GM12878 (cell line): ENCODE measurements at regions not wholly inside any gene's neighbourhood (a gene's known extent, or its start where the extent isn't known, plus 50 kb on each side); places are given as distances from the start of the nearest gene placed in this dataset.

Experiments
- ATAC-seq: fragments of 200-7000 bp; cut with Tn5 transposase; 3 replicates; pipeline ENCODE4 v1.9.1; 2020; ENCODE audit warnings: mild to moderate bottlenecking, moderate library complexity
- BruUV-seq: library from RNA; stranded (reverse); fragments of 400-500 nt; replicated peaks from 2 replicates; lab custom pipeline; 2021; lab: Mats Ljungman, UMichigan
- CTCF ChIA-PET: fragments of 300-600 bp; sonication (Branson Sonifier 250); formaldehyde crosslinking; extraction: SDS; loops from one replicate; lab custom pipeline; 2021; ENCODE audit warnings: inconsistent platforms; lab: Yijun Ruan, JAX
- POLR2A ChIA-PET: fragments of 350-600 bp; formaldehyde crosslinking; extraction: SDS; loops from one replicate; lab custom pipeline; 2021; ENCODE audit warnings: inconsistent platforms; lab: Charles Lee
- RAD21 ChIA-PET: fragments of 300-600 bp; sonication (Branson Sonifier 250); formaldehyde crosslinking; loops from one replicate; lab custom pipeline; 2023; ENCODE audit warnings: antibody characterized with exemption; ENCODE audit not compliant: unreplicated experiment; lab: Charles Lee
- SMC1A ChIA-PET: fragments of 300-600 bp; sonication (Branson Sonifier 250); formaldehyde crosslinking; loops from one replicate; lab custom pipeline; 2023; ENCODE audit not compliant: unreplicated experiment, uncharacterized antibody; lab: Charles Lee
- DNase-seq: peaks from one replicate; pipeline ENCODE4 v3.0.0-alpha.2; 2011; ENCODE audit warnings: low read depth, low spot score
- FAIRE-seq: peaks from 3 replicates; lab custom pipeline; 2011; peaks lifted over from hg19 to GRCh38; lab: Jason Lieb, UNC
- H2AFZ ChIP-seq: 2 replicates; pipeline ENCODE4 v1.6.0; 2011; ENCODE audit warnings: low read depth, low read length, control low read depth; ENCODE audit not compliant: control insufficient read depth
- H3K27ac ChIP-seq: 2 replicates; pipeline ENCODE4 v1.5.1; 2011; ENCODE audit warnings: control low read depth; ENCODE audit not compliant: control insufficient read depth, insufficient read depth
- H3K27me3 ChIP-seq, 2 experiments: replicated peaks in 1 of 2; 2 replicates each; pipeline versions ENCODE4 v1.6.0 to v1.6.1; 2011; ENCODE audit warnings: low read length in 1 of 2; ENCODE audit not compliant: control insufficient read depth in 2 of 2, insufficient read depth in 2 of 2
- H3K36me3 ChIP-seq, 2 experiments: 2 replicates each; pipeline ENCODE4 v1.5.1; 2011; ENCODE audit warnings: low read length in 1 of 2; ENCODE audit not compliant: control insufficient read depth in 2 of 2, insufficient read depth in 2 of 2
- H3K4me1 ChIP-seq: 2 replicates; pipeline ENCODE4 v1.6.1; 2011; ENCODE audit warnings: mild to moderate bottlenecking, low read length, moderate library complexity, mixed read lengths; ENCODE audit not compliant: control insufficient read depth, insufficient read depth
- H3K4me2 ChIP-seq: 2 replicates; pipeline ENCODE4 v1.6.0; 2011; ENCODE audit warnings: control low read depth; ENCODE audit not compliant: control insufficient read depth, insufficient read depth
- H3K4me3 ChIP-seq: fragments of 200-600 bp; sonication (generic); 2 replicates; pipeline ENCODE4 v1.5.1; 2016
- H3K79me2 ChIP-seq: 2 replicates; pipeline ENCODE4 v1.6.0; 2011; ENCODE audit warnings: low read length; ENCODE audit not compliant: control insufficient read depth, insufficient read depth
- H3K9ac ChIP-seq: 2 replicates; pipeline ENCODE4 v1.8.0; 2011; ENCODE audit warnings: low read length, control low read depth, mixed read lengths; ENCODE audit not compliant: control insufficient read depth, insufficient read depth
- H3K9me3 ChIP-seq: replicated peaks from 3 replicates; pipeline ENCODE4 v1.5.1; 2011; ENCODE audit warnings: mild to moderate bottlenecking, low read length; ENCODE audit not compliant: control insufficient read depth, insufficient read depth
- H4K20me1 ChIP-seq: 2 replicates; pipeline ENCODE4 v1.6.0; 2011; ENCODE audit not compliant: control insufficient read depth, insufficient read depth
- ATF7 ChIP-seq: fragments of 450-650 bp; IDR thresholded peaks from 2 replicates; pipeline ENCODE4 v1.6.1; 2016; ENCODE audit warnings: low read depth, mild to moderate bottlenecking
- BHLHE40 ChIP-seq, 2 experiments: fragments of 450-650 bp in 1 of 2; IDR thresholded peaks; 2 replicates each; pipeline ENCODE4 v1.6.1; 2011 to 2017; ENCODE audit warnings: low read depth in 2 of 2, borderline replicate concordance in 1 of 2, improper control_type of control experiment in 1 of 2, low read length in 1 of 2, mild to moderate bottlenecking in 1 of 2
- EGR1 ChIP-seq, 2 experiments: IDR thresholded peaks; 1 replicate in 1 of 2; 2 replicates in 1 of 2; pipeline ENCODE4 v1.6.1; 2011 to 2012; ENCODE audit warnings: low read depth in 2 of 2, low read length in 2 of 2, borderline replicate concordance in 1 of 2, mild to moderate bottlenecking in 1 of 2, moderate library complexity in 1 of 2
- ELK1 ChIP-seq: IDR thresholded peaks from 2 replicates; pipeline ENCODE4 v1.6.1; 2012; ENCODE audit warnings: low read depth, low read length, improper control_type of control experiment
- FOXM1 ChIP-seq: IDR thresholded peaks from 2 replicates; pipeline ENCODE4 v1.6.1; 2012; ENCODE audit warnings: low read depth, mild to moderate bottlenecking, inconsistent platforms, low read length, moderate library complexity
- JUND ChIP-seq: IDR thresholded peaks from 2 replicates; pipeline ENCODE4 v1.6.1; 2012; ENCODE audit warnings: low read depth, mild to moderate bottlenecking, low read length, improper control_type of control experiment, moderate library complexity
- MAX ChIP-seq: IDR thresholded peaks from 2 replicates; pipeline ENCODE4 v1.6.1; 2012; ENCODE audit warnings: low read depth, low read length, improper control_type of control experiment
- PRDM15 ChIP-seq: fragments of 450-650 bp; formaldehyde crosslinking; IDR thresholded peaks from 2 replicates; pipeline ENCODE4 v1.4.0; 2020; ENCODE audit warnings: mild to moderate bottlenecking, moderate library complexity
- SMC3 ChIP-seq: IDR thresholded peaks from 2 replicates; pipeline ENCODE4 v1.6.1; 2011; ENCODE audit warnings: low read length, improper control_type of control experiment, borderline replicate concordance
- ZSCAN29 ChIP-seq: fragments of 450-650 bp; IDR thresholded peaks from 2 replicates; pipeline ENCODE4 v1.6.1; 2017; ENCODE audit warnings: mild to moderate bottlenecking, moderate library complexity
- ZZZ3 ChIP-seq: IDR thresholded peaks from 2 replicates; pipeline ENCODE4 v1.6.1; 2011; ENCODE audit warnings: low read depth; ENCODE audit not compliant: control insufficient read depth, insufficient read length
- WGBS: methylation state at CpG from one replicate; pipeline ENCODE4 v1.1.6; 2016; ENCODE audit warnings: low lambda C conversion rate; ENCODE audit not compliant: insufficient replicate concordance, insufficient coverage; ENCODE audit errors: missing lambda C conversion rate; 5-methylcytosine and 5-hydroxymethylcytosine counted together
- in situ Hi-C: fragments of 300-500 bp; cut with MboI; formaldehyde crosslinking; loops from 9 replicates; pipeline ENCODE4 v1.14.3; 2018; ENCODE audit warnings: mixed read lengths
- intact Hi-C: fragments of 100-400 bp; cut with micrococcal nuclease; formaldehyde crosslinking; loops from one replicate; pipeline ENCODE4 v1.14.2; 2022; ENCODE audit not compliant: unreplicated experiment

GRCh38 chr5:69000949-69001348, 92.9 kb upstream of the SLC30A5 start:
- Histone ChIP-seq H3K27ac (no peak overlapping the region), H3K79me2 (no peaks in the 10 kb centered on the region), H3K27me3 (no peaks in the 10 kb centered on the region; a peak in 2 of 4 replicates)
- in situ Hi-C loops: no loop called here
- TF ChIP-seq PRDM15 (CRISPR knock-in tag) (no peak), MAX (no peak), EGR1 (IDR thresholded peaks at IDR 0.05; ENCODE audit: borderline replicate concordance in 1 of 2, low read depth in 2 of 2, low read length in 2 of 2) (no peak), ZZZ3 (no peak), JUND (no peak), ELK1 (no peak), FOXM1 (no peak), ATF7 (no peak), BHLHE40 (IDR thresholded peaks at IDR 0.05; ENCODE audit: borderline replicate concordance in 1 of 2, low read depth in 2 of 2, low read length in 1 of 2) (no peak), ZSCAN29 (no peak), SMC3 (no peak)
- TF ChIP-seq, all 136 proteins: peak for 0
- 23% methylated on average over 2 of the region's 2 CpGs for WGBS
- FAIRE-seq: no peak
- no peaks in the 10 kb centered on the region for H3K9me3 ChIP-seq
- no peak for ATAC-seq
- H2AFZ ChIP-seq: no peak overlapping the region
- H3K4me1 ChIP-seq: no peaks in the 10 kb centered on the region
- no peak overlapping the region for H3K4me3 ChIP-seq
- SMC1A ChIA-PET: interaction anchor here (1.0 kb wide), 1 partner anchor 18 kb away, joined by 3 read pairs; no protein-coding TSS in a partner anchor
- DNase-seq: no peak
- CTCF ChIA-PET: no interaction called here
- intact Hi-C loops: no loop called here
- no peaks in the 10 kb centered on the region for H4K20me1 ChIP-seq
- H3K4me2 ChIP-seq: no peak overlapping the region
- no TSS peak for BruUV-seq
- no peak overlapping the region for H3K9ac ChIP-seq
- H3K36me3 ChIP-seq: no peaks in the 10 kb centered on the region
- RAD21 ChIA-PET: no interaction called here
- POLR2A ChIA-PET: interaction anchor here (0.6 kb wide), 1 partner anchor 583 kb away, joined by 3 read pairs; no protein-coding TSS in a partner anchor
